ENCODE measurements at regions not wholly inside any gene's neighbourhood (a gene's known extent, or its start where the extent isn't known, plus 50 kb on each side); places are given as distances from the start of the nearest gene placed in this dataset.

DNA sequence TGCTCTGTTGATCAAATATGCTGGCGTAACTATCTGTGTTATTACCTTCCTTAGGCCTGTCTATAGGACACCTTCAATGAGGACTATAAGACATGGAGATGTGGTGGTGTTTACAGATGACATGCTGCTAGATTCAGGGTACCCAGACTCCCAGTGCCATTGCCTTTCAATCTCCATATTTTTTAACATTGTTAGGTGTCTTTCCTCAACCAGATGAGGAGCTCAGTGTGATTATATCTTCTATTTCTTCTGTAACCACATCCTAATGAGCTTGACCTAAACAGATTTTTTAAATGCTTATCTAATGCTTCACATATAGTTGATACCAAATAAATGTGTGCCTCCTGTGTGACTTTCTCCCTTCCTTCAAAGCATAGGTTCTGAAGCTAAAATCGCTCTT, 730.1 kb upstream of the NR2F2 start:
- Histone ChIP-seq H3K4me2 (ENCODE audit: control insufficient read depth, extremely low read depth, insufficient read depth, low read depth, low read length) (no peak overlapping the region), H3K4me1 (ENCODE audit: control insufficient read depth, extremely low read depth, insufficient read depth, low read length) (no peaks in the 10 kb centered on the region), H3K36me3 (ENCODE audit: control insufficient read depth in 2 of 2, extremely low read depth in 1 of 2, insufficient read depth in 2 of 2, low read length in 2 of 2) (no peaks in the 10 kb centered on the region), H3K9me3 (ENCODE audit: control insufficient read depth, low read depth, low read length) (no peaks in the 10 kb centered on the region), H3K27ac (ENCODE audit: control insufficient read depth, insufficient read depth, low read length) (no peak overlapping the region), H3K27me3 (ENCODE audit: control insufficient read depth, extremely low read depth, insufficient read depth, low read length) (no peaks in the 10 kb centered on the region), H3K9ac (ENCODE audit: control insufficient read depth, extremely low read depth, insufficient read depth, low read length) (no peak overlapping the region), H3K9me1 (ENCODE audit: control insufficient read depth, extremely low read depth, insufficient read depth, low read length) (no peaks in the 10 kb centered on the region), H3K4me3 (ENCODE audit: control insufficient read depth in 2 of 3, extremely low read depth in 1 of 3, insufficient read depth in 2 of 3, low read depth in 1 of 3, low read length in 3 of 3) (no peak overlapping the region), H2AFZ (ENCODE audit: control insufficient read depth, low read length) (no peak overlapping the region), H3K79me2 (ENCODE audit: control insufficient read depth, insufficient read depth, low read length) (no peaks in the 10 kb centered on the region), H4K20me1 (ENCODE audit: control insufficient read depth, extremely low read depth, insufficient read depth, low read length) (no peaks in the 10 kb centered on the region)
- dilution Hi-C loops (cut with MboI; ENCODE audit: extremely low pct_ligation_motif_present, low sequenced_read_pairs), result no loop called here
- FAIRE-seq (no peak), DNase-seq (ENCODE audit: low read depth, low spot score) (no peak)
- TF ChIP-seq, protein P1, sequence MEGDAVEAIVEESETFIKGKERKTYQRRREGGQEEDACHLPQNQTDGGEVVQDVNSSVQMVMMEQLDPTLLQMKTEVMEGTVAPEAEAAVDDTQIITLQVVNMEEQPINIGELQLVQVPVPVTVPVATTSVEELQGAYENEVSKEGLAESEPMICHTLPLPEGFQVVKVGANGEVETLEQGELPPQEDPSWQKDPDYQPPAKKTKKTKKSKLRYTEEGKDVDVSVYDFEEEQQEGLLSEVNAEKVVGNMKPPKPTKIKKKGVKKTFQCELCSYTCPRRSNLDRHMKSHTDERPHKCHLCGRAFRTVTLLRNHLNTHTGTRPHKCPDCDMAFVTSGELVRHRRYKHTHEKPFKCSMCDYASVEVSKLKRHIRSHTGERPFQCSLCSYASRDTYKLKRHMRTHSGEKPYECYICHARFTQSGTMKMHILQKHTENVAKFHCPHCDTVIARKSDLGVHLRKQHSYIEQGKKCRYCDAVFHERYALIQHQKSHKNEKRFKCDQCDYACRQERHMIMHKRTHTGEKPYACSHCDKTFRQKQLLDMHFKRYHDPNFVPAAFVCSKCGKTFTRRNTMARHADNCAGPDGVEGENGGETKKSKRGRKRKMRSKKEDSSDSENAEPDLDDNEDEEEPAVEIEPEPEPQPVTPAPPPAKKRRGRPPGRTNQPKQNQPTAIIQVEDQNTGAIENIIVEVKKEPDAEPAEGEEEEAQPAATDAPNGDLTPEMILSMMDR (optimal IDR thresholded peaks at IDR 0.05 in 1 of 3, IDR thresholded peaks at IDR 0.05 in 1 of 3, conservative IDR thresholded peaks at IDR 0.05 in 1 of 3; ENCODE audit: extremely low read depth in 1 of 3, insufficient read depth in 2 of 3, low read length in 3 of 3), result no peak
- TF ChIP-seq EZH2 (IDR thresholded peaks at IDR 0.05; ENCODE audit: low read length), result no peak

DNA sequence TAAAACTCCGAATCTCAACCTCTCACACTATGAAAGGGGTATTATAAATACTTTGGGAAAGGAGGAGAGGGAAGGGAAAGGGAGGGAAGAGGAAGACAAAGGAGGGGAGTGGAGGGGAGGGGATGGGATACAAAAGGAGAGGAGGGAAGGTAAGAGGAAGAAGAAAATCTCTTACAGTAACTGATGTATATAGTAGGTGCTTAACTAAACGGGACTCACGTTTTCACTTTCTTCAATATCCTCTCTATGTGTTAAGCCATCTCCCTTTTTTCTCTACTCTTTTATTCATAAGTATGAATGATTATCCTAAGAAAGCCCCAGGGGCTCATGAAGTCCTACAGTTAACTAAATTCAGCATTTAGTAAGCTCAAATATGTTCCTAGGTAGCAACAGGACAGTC, 729.6 kb upstream of the NR2F2 start:
- Histone ChIP-seq H3K27ac (ENCODE audit: control insufficient read depth, insufficient read depth, low read length) (no peak overlapping the region), H3K4me1 (ENCODE audit: control insufficient read depth, extremely low read depth, insufficient read depth, low read length) (no peaks in the 10 kb centered on the region), H4K20me1 (ENCODE audit: control insufficient read depth, extremely low read depth, insufficient read depth, low read length) (no peaks in the 10 kb centered on the region), H3K4me2 (ENCODE audit: control insufficient read depth, extremely low read depth, insufficient read depth, low read depth, low read length) (no peak overlapping the region), H3K36me3 (ENCODE audit: control insufficient read depth in 2 of 2, extremely low read depth in 1 of 2, insufficient read depth in 2 of 2, low read length in 2 of 2) (no peaks in the 10 kb centered on the region), H3K79me2 (ENCODE audit: control insufficient read depth, insufficient read depth, low read length) (no peaks in the 10 kb centered on the region), H3K9me3 (ENCODE audit: control insufficient read depth, low read depth, low read length) (no peaks in the 10 kb centered on the region), H3K27me3 (ENCODE audit: control insufficient read depth, extremely low read depth, insufficient read depth, low read length) (no peaks in the 10 kb centered on the region), H3K9ac (ENCODE audit: control insufficient read depth, extremely low read depth, insufficient read depth, low read length) (no peak overlapping the region), H2AFZ (ENCODE audit: control insufficient read depth, low read length) (no peak overlapping the region), H3K9me1 (ENCODE audit: control insufficient read depth, extremely low read depth, insufficient read depth, low read length) (no peaks in the 10 kb centered on the region), H3K4me3 (ENCODE audit: control insufficient read depth in 2 of 3, extremely low read depth in 1 of 3, insufficient read depth in 2 of 3, low read depth in 1 of 3, low read length in 3 of 3) (no peak overlapping the region)
- dilution Hi-C loops (cut with MboI; ENCODE audit: extremely low pct_ligation_motif_present, low sequenced_read_pairs), result no loop called here
- FAIRE-seq, result no peak
- no peak for TF ChIP-seq EZH2 (IDR thresholded peaks at IDR 0.05; ENCODE audit: low read length)
- TF ChIP-seq, protein P1 (optimal IDR thresholded peaks at IDR 0.05 in 1 of 3, IDR thresholded peaks at IDR 0.05 in 1 of 3, conservative IDR thresholded peaks at IDR 0.05 in 1 of 3; ENCODE audit: extremely low read depth in 1 of 3, insufficient read depth in 2 of 3, low read length in 3 of 3), result no peak
- DNase-seq (ENCODE audit: low read depth, low spot score), result no peak

All from keratinocyte (primary cell).